ENCODE measurements at regions not wholly inside any gene's neighbourhood (a gene's known extent, or its start where the extent isn't known, plus 50 kb on each side); places are given as distances from the start of the nearest gene placed in this dataset.
A peak's percentile ranks its signal among the peaks of the same experiment; 100 is the strongest.

- no peaks in the 10 kb centered on the region for H3K4me1 ChIP-seq (ENCODE audit: control insufficient read depth in 1 of 2, insufficient read depth in 2 of 2, low read length in 2 of 2)
- intact Hi-C loops (cut with DNase I), result no loop called here
- DNase-seq (no peak), ATAC-seq (ENCODE audit: low FRiP score) (no peak)
- WGBS, 2 donors, result 91 to 93% methylated on average over 17 of the region's 17 CpGs
- no peaks in the 10 kb centered on the region for H3K27me3 ChIP-seq (ENCODE audit: control insufficient read depth in 1 of 2, insufficient read depth in 2 of 2, low read length in 1 of 2)
- no peaks in the 10 kb centered on the region for H3K9me3 ChIP-seq (ENCODE audit: control insufficient read depth, low read length)
- no peaks in the 10 kb centered on the region for H3K36me3 ChIP-seq (ENCODE audit: control insufficient read depth in 1 of 2, insufficient read depth in 2 of 2, low read length in 1 of 2)
- no peak overlapping the region for H3K4me3 ChIP-seq (ENCODE audit: low read length in 2 of 2)
- H3K27ac ChIP-seq (ENCODE audit: low read depth in 1 of 2, low read length in 2 of 2), result no peak overlapping the region
Observed at GRCh38 chr2:71861186-71862160, 286.2 kb downstream of the CYP26B1 start.

GRCh38 chr2:71860381-71860926 is 287.2 kb downstream of the CYP26B1 start:
- Histone ChIP-seq H3K4me1 (ENCODE audit: control insufficient read depth in 1 of 2, insufficient read depth in 2 of 2, low read length in 2 of 2) (no peaks in the 10 kb centered on the region), H3K27ac (ENCODE audit: low read depth in 1 of 2, low read length in 2 of 2) (no peak overlapping the region), H3K36me3 (ENCODE audit: control insufficient read depth in 1 of 2, insufficient read depth in 2 of 2, low read length in 1 of 2) (no peaks in the 10 kb centered on the region), H3K9me3 (ENCODE audit: control insufficient read depth, low read length) (no peaks in the 10 kb centered on the region), H3K4me3 (ENCODE audit: low read length in 2 of 2) (no peak overlapping the region), H3K27me3 (ENCODE audit: control insufficient read depth in 1 of 2, insufficient read depth in 2 of 2, low read length in 1 of 2) (no peaks in the 10 kb centered on the region)
- ATAC-seq (ENCODE audit: low FRiP score), result no peak
- intact Hi-C loops (cut with DNase I), result no loop called here
- 94 to 96% methylated on average over 4 of the region's 4 CpGs for WGBS, 2 donors
- no peak for DNase-seq

GRCh38 chr2:71859211-71859847 is 288.3 kb downstream of the CYP26B1 start:
- Histone ChIP-seq H3K4me1 (ENCODE audit: control insufficient read depth in 1 of 2, insufficient read depth in 2 of 2, low read length in 2 of 2) (no peaks in the 10 kb centered on the region), H3K36me3 (ENCODE audit: control insufficient read depth in 1 of 2, insufficient read depth in 2 of 2, low read length in 1 of 2) (no peaks in the 10 kb centered on the region), H3K27me3 (ENCODE audit: control insufficient read depth in 1 of 2, insufficient read depth in 2 of 2, low read length in 1 of 2) (no peaks in the 10 kb centered on the region), H3K9me3 (ENCODE audit: control insufficient read depth, low read length) (no peaks in the 10 kb centered on the region), H3K4me3 (ENCODE audit: low read length in 2 of 2) (no peak overlapping the region), H3K27ac (ENCODE audit: low read depth in 1 of 2, low read length in 2 of 2) (no peak overlapping the region)
- DNase-seq (no peak), ATAC-seq (ENCODE audit: low FRiP score) (no peak)
- 96 to 97% methylated on average over 7 of the region's 7 CpGs for WGBS, 2 donors
- intact Hi-C loops (cut with DNase I), result no loop called here

- no peak for DNase-seq
- Histone ChIP-seq H3K4me1 (ENCODE audit: control insufficient read depth in 1 of 2, insufficient read depth in 2 of 2, low read length in 2 of 2) (no peaks in the 10 kb centered on the region), H3K27ac (ENCODE audit: low read depth in 1 of 2, low read length in 2 of 2) (no peak overlapping the region), H3K27me3 (ENCODE audit: control insufficient read depth in 1 of 2, insufficient read depth in 2 of 2, low read length in 1 of 2) (no peaks in the 10 kb centered on the region), H3K9me3 (ENCODE audit: control insufficient read depth, low read length) (no peaks in the 10 kb centered on the region), H3K36me3 (ENCODE audit: control insufficient read depth in 1 of 2, insufficient read depth in 2 of 2, low read length in 1 of 2) (no peaks in the 10 kb centered on the region), H3K4me3 (ENCODE audit: low read length in 2 of 2) (no peak overlapping the region)
- WGBS, 2 donors, result 4 to 19% methylated on average over 3 to 4 of the region's 4 CpGs
- no peak for ATAC-seq (ENCODE audit: low FRiP score)
- intact Hi-C loops (cut with DNase I), result no loop called here
Observed at GRCh38 chr2:71858071-71858470, 289.6 kb downstream of the CYP26B1 start.

DNA sequence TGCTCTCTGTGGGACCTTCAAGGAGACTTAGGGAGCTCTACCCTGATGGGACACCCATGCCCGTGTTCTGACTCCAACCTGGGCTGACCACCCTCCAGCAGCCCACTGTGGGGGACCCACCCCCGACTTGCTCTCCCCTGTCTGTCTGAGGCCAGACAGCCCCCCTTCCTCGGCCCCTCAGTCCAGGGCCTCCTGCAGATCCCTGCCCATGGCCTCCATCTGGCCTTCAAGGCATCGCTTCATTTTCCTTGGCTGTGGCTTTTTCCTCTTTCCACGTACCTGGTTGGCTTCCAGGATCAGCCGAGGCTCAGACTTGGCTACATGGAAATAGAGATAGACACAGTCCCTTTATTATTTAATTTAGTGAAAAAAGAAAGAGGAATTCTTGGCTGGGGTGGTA is 290.0 kb downstream of the CYP26B1 start:
- 12 to 14% methylated on average over 6 of the region's 6 CpGs for WGBS, 2 donors
- no peaks in the 10 kb centered on the region for H3K36me3 ChIP-seq (ENCODE audit: control insufficient read depth in 1 of 2, insufficient read depth in 2 of 2, low read length in 1 of 2)
- no peaks in the 10 kb centered on the region for H3K27me3 ChIP-seq (ENCODE audit: control insufficient read depth in 1 of 2, insufficient read depth in 2 of 2, low read length in 1 of 2)
- H3K9me3 ChIP-seq (ENCODE audit: control insufficient read depth, low read length), result no peaks in the 10 kb centered on the region
- intact Hi-C loops (cut with DNase I), result no loop called here
- no peak overlapping the region for H3K27ac ChIP-seq (ENCODE audit: low read depth in 1 of 2, low read length in 2 of 2)
- ATAC-seq (ENCODE audit: low FRiP score) (no peak), DNase-seq (no peak)
- no peaks in the 10 kb centered on the region for H3K4me1 ChIP-seq (ENCODE audit: control insufficient read depth in 1 of 2, insufficient read depth in 2 of 2, low read length in 2 of 2)
- H3K4me3 ChIP-seq (ENCODE audit: low read length in 2 of 2), result no peak overlapping the region

GRCh38 chr2:71856773-71857525 is 290.7 kb downstream of the CYP26B1 start:
- Histone ChIP-seq H3K27ac (ENCODE audit: low read depth in 1 of 2, low read length in 2 of 2) (no peak overlapping the region), H3K4me1 (ENCODE audit: control insufficient read depth in 1 of 2, insufficient read depth in 2 of 2, low read length in 2 of 2) (peaks cover 0 to 1% of the 10 kb centered on the region in 2 donors), H3K4me3 (ENCODE audit: low read length in 2 of 2) (no peak overlapping the region), H3K9me3 (ENCODE audit: control insufficient read depth, low read length) (no peaks in the 10 kb centered on the region), H3K36me3 (ENCODE audit: control insufficient read depth in 1 of 2, insufficient read depth in 2 of 2, low read length in 1 of 2) (no peaks in the 10 kb centered on the region), H3K27me3 (ENCODE audit: control insufficient read depth in 1 of 2, insufficient read depth in 2 of 2, low read length in 1 of 2) (no peaks in the 10 kb centered on the region)
- WGBS, 2 donors, result 94 to 95% methylated on average over 10 of the region's 10 CpGs
- DNase-seq (no peak), ATAC-seq (ENCODE audit: low FRiP score) (no peak)
- intact Hi-C loops (cut with DNase I), result no loop called here

- no peak for DNase-seq
Observed at GRCh38 chr2:71853858-71854257, 293.8 kb downstream of the CYP26B1 start.

DNA sequence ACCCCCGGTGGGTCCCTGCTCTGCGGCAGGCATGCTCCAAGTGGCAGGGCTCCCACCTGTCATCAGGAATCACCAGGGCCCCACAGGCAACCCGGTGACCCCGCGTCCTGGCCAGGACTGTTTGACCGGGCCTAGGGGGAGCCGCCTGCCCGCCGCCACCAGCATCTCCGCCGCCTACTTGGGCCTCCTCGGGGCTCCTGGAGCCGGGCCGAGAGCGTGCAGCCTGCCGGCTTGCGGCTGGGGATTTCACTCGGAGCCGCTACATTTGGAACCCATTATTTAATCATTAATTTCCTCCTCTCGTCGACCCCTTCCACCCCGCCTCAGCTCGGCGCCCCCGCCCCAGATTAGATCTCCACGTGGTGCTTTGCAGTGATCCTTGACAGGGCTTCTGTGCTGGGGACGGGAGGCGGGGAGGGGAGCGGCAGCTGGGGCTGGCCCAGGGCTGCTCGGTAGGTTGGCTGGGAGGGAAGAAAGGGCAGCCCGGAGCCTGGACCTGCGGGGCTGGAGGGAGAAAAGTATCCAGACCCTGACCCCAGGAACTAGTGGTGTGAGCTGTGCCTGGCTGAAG is 295.4 kb downstream of the CYP26B1 start:
- Histone ChIP-seq H3K27me3 (ENCODE audit: control insufficient read depth in 1 of 2, insufficient read depth in 2 of 2, low read length in 1 of 2) (no peaks in the 10 kb centered on the region), H3K27ac (ENCODE audit: low read depth in 1 of 2, low read length in 2 of 2) (peak overlapping the region; percentile 2 to 61), H3K4me1 (ENCODE audit: control insufficient read depth in 1 of 2, insufficient read depth in 2 of 2, low read length in 2 of 2) (peaks cover 3 to 8% of the 10 kb centered on the region in 2 donors), H3K9me3 (ENCODE audit: control insufficient read depth, low read length) (no peaks in the 10 kb centered on the region), H3K36me3 (ENCODE audit: control insufficient read depth in 1 of 2, insufficient read depth in 2 of 2, low read length in 1 of 2) (no peaks in the 10 kb centered on the region), H3K4me3 (ENCODE audit: low read length in 2 of 2) (no peak overlapping the region)
- DNase-seq (peak; percentile 60 to 83), ATAC-seq (ENCODE audit: low FRiP score) (peak; percentile 44)
- WGBS, 2 donors, result 1 to 3% methylated on average over 32 of the region's 32 CpGs
- intact Hi-C loops (cut with DNase I), result no loop called here

More at GRCh38 chr2:71853858-71854257, 293.8 kb downstream of the CYP26B1 start:
- Histone ChIP-seq H3K9me3 (ENCODE audit: control insufficient read depth, low read length) (no peaks in the 10 kb centered on the region), H3K4me1 (ENCODE audit: control insufficient read depth in 1 of 2, insufficient read depth in 2 of 2, low read length in 2 of 2) (peaks cover 3 to 8% of the 10 kb centered on the region in 2 donors), H3K27ac (ENCODE audit: low read depth in 1 of 2, low read length in 2 of 2) (no peak overlapping the region), H3K36me3 (ENCODE audit: control insufficient read depth in 1 of 2, insufficient read depth in 2 of 2, low read length in 1 of 2) (no peaks in the 10 kb centered on the region), H3K4me3 (ENCODE audit: low read length in 2 of 2) (no peak overlapping the region), H3K27me3 (ENCODE audit: control insufficient read depth in 1 of 2, insufficient read depth in 2 of 2, low read length in 1 of 2) (no peaks in the 10 kb centered on the region)
- ATAC-seq (ENCODE audit: low FRiP score), result no peak
- intact Hi-C loops (cut with DNase I), result no loop called here
- WGBS, 2 donors, result 94 to 97% methylated on average over 6 of the region's 6 CpGs
